ENCODE measurements at regions not wholly inside any gene's neighbourhood (a gene's known extent, or its start where the extent isn't known, plus 50 kb on each side); places are given as distances from the start of the nearest gene placed in this dataset.
"Not testable (repeated sequence)": the region's sequence is repeated elsewhere in the genome, so short reads cannot be mapped to it uniquely, and the experiment has no call there.

GRCh38 chr14:38557391-38557790 lies 301.5 kb upstream of the CLEC14A start:
- TF ChIP-seq POLR2A, TAF1 (IDR thresholded peaks at IDR 0.05; ENCODE audit: low read depth, low read length): not testable (repeated sequence)

Data from GM12891 (cell line).